Panc1 (cell line): ENCODE measurements at regions not wholly inside any gene's neighbourhood (a gene's known extent, or its start where the extent isn't known, plus 50 kb on each side); places are given as distances from the start of the nearest gene placed in this dataset.

Source experiments
- CTCF ChIP-seq: fragments of 450-650 bp; IDR thresholded peaks from 2 replicates; pipeline ENCODE4 v1.5.1; 2017; ENCODE audit warnings: mild to moderate bottlenecking
- POLR2AphosphoS5 ChIP-seq: IDR thresholded peaks from 2 replicates; pipeline ENCODE4 v1.6.1; 2012; ENCODE audit warnings: mild to moderate bottlenecking, low read depth, low read length, moderate library complexity
- REST ChIP-seq, 2 experiments: IDR thresholded peaks; 2 replicates each; pipeline ENCODE4 v1.6.1; 2011 to 2012; ENCODE audit warnings: low read depth in 2 of 2, control low read depth in 1 of 2, low read length in 1 of 2, mild to moderate bottlenecking in 1 of 2, moderate library complexity in 1 of 2; ENCODE audit not compliant: insufficient read depth in 1 of 2
- SIN3A ChIP-seq: IDR thresholded peaks from 2 replicates; pipeline ENCODE4 v1.6.1; 2012; ENCODE audit warnings: low read depth, mild to moderate bottlenecking, low read length, moderate library complexity, borderline replicate concordance; ENCODE audit not compliant: insufficient read depth

GRCh38 chr4:14054391-14054790, 426.9 kb upstream of the BOD1L1 start:
- no peak for TF ChIP-seq POLR2AphosphoS5
- no peak for TF ChIP-seq CTCF
- no peak for TF ChIP-seq SIN3A
- no peak for TF ChIP-seq REST (IDR thresholded peaks at IDR 0.05; ENCODE audit: insufficient read depth in 1 of 2, low read depth in 2 of 2, low read length in 1 of 2)
